ENCODE measurements at regions not wholly inside any gene's neighbourhood (a gene's known extent, or its start where the extent isn't known, plus 50 kb on each side); places are given as distances from the start of the nearest gene placed in this dataset.

- TF ChIP-seq CTCF (IDR thresholded peaks at IDR 0.05) (no peak), POLR2A (IDR thresholded peaks at IDR 0.05) (no peak)
Measured at GRCh38 chr4:122681568-122681967, 50.9 kb upstream of the BBS12 start.
